Left ventricle myocardium inferior (tissue), 1 donor: ENCODE measurements at regions not wholly inside any gene's neighbourhood (a gene's known extent, or its start where the extent isn't known, plus 50 kb on each side); places are given as distances from the start of the nearest gene placed in this dataset.

ENCODE experiments used
- DNase-seq: peaks from one replicate; pipeline ENCODE4 v3.0.0-alpha.2; 2020
- H3K27ac ChIP-seq: fragments of 200-600 bp; replicated peaks from 2 replicates; pipeline ENCODE4 v1.8.0; 2021
- H3K27me3 ChIP-seq: fragments of 200-600 bp; 2 replicates; pipeline ENCODE4 v1.8.0; 2021; ENCODE audit warnings: low read depth
- H3K36me3 ChIP-seq: fragments of 200-600 bp; 2 replicates; pipeline ENCODE4 v1.8.0; 2021
- H3K4me1 ChIP-seq: fragments of 200-600 bp; 2 replicates; pipeline ENCODE4 v1.8.0; 2021
- H3K4me3 ChIP-seq: fragments of 200-600 bp; 2 replicates; pipeline ENCODE4 v1.8.0; 2021; ENCODE audit warnings: mild to moderate bottlenecking, moderate library complexity
- H3K9me3 ChIP-seq: fragments of 200-600 bp; replicated peaks from 2 replicates; pipeline ENCODE4 v1.8.0; 2021
- CTCF ChIP-seq: fragments of 200-600 bp; IDR thresholded peaks from 2 replicates; pipeline ENCODE4 v1.8.0; 2021; ENCODE audit warnings: antibody characterized with exemption, mild to moderate bottlenecking, borderline replicate concordance
- intact Hi-C: fragments of 100-400 bp; cut with micrococcal nuclease; formaldehyde crosslinking; loops from one replicate; pipeline ENCODE4 v1.11.0; 2022
- donor health status: DM: no; HTN: yes; CAD: no; lungs with severe emphysema.

GRCh38 chr2:66846887-66847286 is 412.0 kb downstream of the MEIS1 start:
- Histone ChIP-seq H3K9me3 (no peaks in the 10 kb centered on the region), H3K27ac (no peak overlapping the region), H3K36me3 (no peaks in the 10 kb centered on the region), H3K27me3 (no peaks in the 10 kb centered on the region), H3K4me1 (no peaks in the 10 kb centered on the region), H3K4me3 (no peak overlapping the region)
- no peak for DNase-seq
- intact Hi-C loops = no loop called here
- no peak for TF ChIP-seq CTCF

GRCh38 chr2:66849153-66849755 is 414.3 kb downstream of the MEIS1 start:
- intact Hi-C loops = no loop called here
- Histone ChIP-seq H3K4me1 (no peaks in the 10 kb centered on the region), H3K27ac (no peak overlapping the region), H3K4me3 (no peak overlapping the region), H3K9me3 (no peaks in the 10 kb centered on the region), H3K27me3 (peaks cover 4% of the 10 kb centered on the region), H3K36me3 (no peaks in the 10 kb centered on the region)
- peak; percentile 46 for DNase-seq
- TF ChIP-seq CTCF = no peak

- Histone ChIP-seq H3K4me1 (no peaks in the 10 kb centered on the region), H3K9me3 (no peaks in the 10 kb centered on the region)
- DNase-seq = no peak
Measured at GRCh38 chr2:66850376-66850775, 415.5 kb downstream of the MEIS1 start.

GRCh38 chr2:66851449-66851872 is 416.5 kb downstream of the MEIS1 start:
- H3K27me3 ChIP-seq = peaks cover 4% of the 10 kb centered on the region
- intact Hi-C loops = no loop called here
- peaks cover under 1% of the 10 kb centered on the region for H3K9me3 ChIP-seq
- no peaks in the 10 kb centered on the region for H3K36me3 ChIP-seq
- no peaks in the 10 kb centered on the region for H3K4me1 ChIP-seq
- TF ChIP-seq CTCF = no peak
- H3K27ac ChIP-seq = no peak overlapping the region
- no peak overlapping the region for H3K4me3 ChIP-seq
- no peak for DNase-seq

More at GRCh38 chr2:66850376-66850775, 415.5 kb downstream of the MEIS1 start:
- Histone ChIP-seq H3K36me3 (no peaks in the 10 kb centered on the region), H3K4me3 (no peak overlapping the region), H3K27me3 (peaks cover 4% of the 10 kb centered on the region), H3K27ac (no peak overlapping the region)
- no peak for TF ChIP-seq CTCF
- intact Hi-C loops = no loop called here

GRCh38 chr2:66852953-66853352 is 418.0 kb downstream of the MEIS1 start:
- H3K27ac ChIP-seq = no peak overlapping the region
- intact Hi-C loops = no loop called here

More at GRCh38 chr2:66852953-66853352, 418.0 kb downstream of the MEIS1 start:
- H3K36me3 ChIP-seq = no peaks in the 10 kb centered on the region
- DNase-seq = no peak
- H3K4me1 ChIP-seq = no peaks in the 10 kb centered on the region
- TF ChIP-seq CTCF = no peak
- peaks cover 7% of the 10 kb centered on the region for H3K9me3 ChIP-seq
- peaks cover 4% of the 10 kb centered on the region for H3K27me3 ChIP-seq
- no peak overlapping the region for H3K4me3 ChIP-seq
